Heart left ventricle (tissue), 16 donors: ENCODE measurements at regions not wholly inside any gene's neighbourhood (a gene's known extent, or its start where the extent isn't known, plus 50 kb on each side); places are given as distances from the start of the nearest gene placed in this dataset.

Experiments
- ATAC-seq, 4 donors: fragments of 200-7000 bp; cut with Tn5 transposase; one replicate each; pipeline ENCODE4 v1.9.1; 2020 to 2022; ENCODE audit warnings: moderate library complexity in 4 of 4, mild to moderate bottlenecking in 3 of 4, moderate number of reproducible peaks in 1 of 4
- DNase-seq, 5 donors: peaks; one replicate each; pipeline ENCODE4 v3.0.0-alpha.2; 2020
- H3K27ac ChIP-seq, 12 donors: fragments of 200-600 bp; sonication (generic) in 4 of 12; one replicate each; pipeline versions ENCODE4 v1.5.0 to v1.8.0; 2016 to 2022; ENCODE audit warnings: mild to moderate bottlenecking in 2 of 12
- H3K27me3 ChIP-seq, 9 donors: fragments of 200-600 bp; sonication (generic) in 2 of 9; one replicate each; pipeline versions ENCODE4 v1.5.1 to v1.8.0; 2016 to 2022; ENCODE audit warnings: mild to moderate bottlenecking in 3 of 9
- H3K36me3 ChIP-seq, 9 donors: fragments of 200-600 bp; sonication (generic) in 2 of 9; one replicate each; pipeline versions ENCODE4 v1.5.0 to v1.8.0; 2018 to 2022; ENCODE audit warnings: mild to moderate bottlenecking in 2 of 9
- H3K4me1 ChIP-seq, 12 donors: fragments of 200-600 bp; sonication (generic) in 4 of 12; one replicate each; pipeline versions ENCODE4 v1.5.0 to v1.8.0; 2016 to 2022; ENCODE audit warnings: mild to moderate bottlenecking in 3 of 12
- H3K4me3 ChIP-seq, 12 donors: fragments of 200-600 bp; sonication (generic) in 4 of 12; one replicate each; pipeline versions ENCODE4 v1.5.0 to v1.8.0; 2017 to 2022; ENCODE audit warnings: mild to moderate bottlenecking in 9 of 12, moderate library complexity in 4 of 12
- H3K9me3 ChIP-seq, 12 donors: fragments of 200-600 bp; sonication (generic) in 4 of 12; one replicate each; pipeline versions ENCODE4 v1.5.0 to v1.8.0; 2016 to 2022; ENCODE audit warnings: mild to moderate bottlenecking in 1 of 12
- POLR2A ChIP-seq, 2 donors: fragments of 450-650 bp; IDR thresholded peaks; one replicate each; pipeline ENCODE4 v1.6.1; 2017; ENCODE audit warnings: antibody characterized with exemption in 2 of 2, mild to moderate bottlenecking in 2 of 2, moderate library complexity in 2 of 2
- WGBS, 4 donors: extraction: QIAGEN DNeasy Blood & Tissue Kit in 2 of 4; methylation state at CpG; one replicate each; pipeline versions ENCODE4 v1.1.5 to v1.1.7; 2013 to 2018; 5-methylcytosine and 5-hydroxymethylcytosine counted together
- intact Hi-C, 10 donors: fragments of 100-400 bp; cut with DNase I; formaldehyde crosslinking; loops; one replicate each; pipeline versions ENCODE4 v1.11.1 to v1.14.2; 2022
- TF ChIP-seq, protein P1 (sequence below), 12 donors: fragments of 200-600 bp; sonication (generic) in 4 of 12; IDR thresholded peaks; one replicate each; pipeline versions ENCODE4 v1.5.0 to v1.8.0; 2018 to 2022; ENCODE audit warnings: antibody characterized with exemption in 12 of 12, mild to moderate bottlenecking in 5 of 12
- donor health status: ischemic (EF 13 %, LVEDD 7.1; RV severe dilation, severe dysfunction).
- donor health status: healthy with polysubstance abuse.
- donor health status: DM: no; HTN: yes; CAD: no.
- donor health status: DM: no; HTN: no; CAD: no.
- donor health status: ischemic (EF 25% LVEDD 6.9; RV normal size, moderate dysfunction).
- donor health status: ischemic (EF 25% LVEDD 5.7; RV mildly dilated, moderate dysfunction).
- donor health status: healthy.
- donor health status: DM: yes; HTN: yes; CAD: no.
- donor health status: ischemic (EF 35%, LVEDD 5.7; RV mildly dilated, moderate dysfunction).
- donor health status: nonischemic (EF 11% LVEDD 7.7; RV severe dilation, severe dysfunction).
- donor health status: DM: yes; HTN: yes; CAD: no.
- donor health status: PGD.
- donor health status: ischemic (EF 29% LVEDD 5.4; RV normal size, mild dysfunction).
- donor health status: nonischemic (EF 23%, LVEDD 6.1; RV moderate dilation, normal function).

GRCh38 chr18:22494771-22495170, 77.1 kb upstream of the CTAGE1 start:
- 57 to 72% (median 63%) methylated on average over 2 of the region's 2 CpGs for WGBS, 4 donors
- H3K27ac ChIP-seq, result peak overlapping the region in 8 of 12 donors; percentile 35 to 69 (median 58)
- intact Hi-C loops, result no loop called here
- DNase-seq (no peak), ATAC-seq (peak; percentile 51 to 90 (median 87))
- no peaks in the 10 kb centered on the region for H3K36me3 ChIP-seq
- H3K9me3 ChIP-seq, result peaks cover 0 to 5% (median 0%) of the 10 kb centered on the region in 12 donors
- TF ChIP-seq POLR2A (IDR thresholded peaks at IDR 0.05), result no peak
- TF ChIP-seq, protein P1, sequence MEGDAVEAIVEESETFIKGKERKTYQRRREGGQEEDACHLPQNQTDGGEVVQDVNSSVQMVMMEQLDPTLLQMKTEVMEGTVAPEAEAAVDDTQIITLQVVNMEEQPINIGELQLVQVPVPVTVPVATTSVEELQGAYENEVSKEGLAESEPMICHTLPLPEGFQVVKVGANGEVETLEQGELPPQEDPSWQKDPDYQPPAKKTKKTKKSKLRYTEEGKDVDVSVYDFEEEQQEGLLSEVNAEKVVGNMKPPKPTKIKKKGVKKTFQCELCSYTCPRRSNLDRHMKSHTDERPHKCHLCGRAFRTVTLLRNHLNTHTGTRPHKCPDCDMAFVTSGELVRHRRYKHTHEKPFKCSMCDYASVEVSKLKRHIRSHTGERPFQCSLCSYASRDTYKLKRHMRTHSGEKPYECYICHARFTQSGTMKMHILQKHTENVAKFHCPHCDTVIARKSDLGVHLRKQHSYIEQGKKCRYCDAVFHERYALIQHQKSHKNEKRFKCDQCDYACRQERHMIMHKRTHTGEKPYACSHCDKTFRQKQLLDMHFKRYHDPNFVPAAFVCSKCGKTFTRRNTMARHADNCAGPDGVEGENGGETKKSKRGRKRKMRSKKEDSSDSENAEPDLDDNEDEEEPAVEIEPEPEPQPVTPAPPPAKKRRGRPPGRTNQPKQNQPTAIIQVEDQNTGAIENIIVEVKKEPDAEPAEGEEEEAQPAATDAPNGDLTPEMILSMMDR (IDR thresholded peaks at IDR 0.05), result no peak
- H3K27me3 ChIP-seq, result no peaks in the 10 kb centered on the region
- no peak overlapping the region for H3K4me3 ChIP-seq
- peaks cover 0 to 20% (median 3%) of the 10 kb centered on the region in 12 donors for H3K4me1 ChIP-seq

DNA sequence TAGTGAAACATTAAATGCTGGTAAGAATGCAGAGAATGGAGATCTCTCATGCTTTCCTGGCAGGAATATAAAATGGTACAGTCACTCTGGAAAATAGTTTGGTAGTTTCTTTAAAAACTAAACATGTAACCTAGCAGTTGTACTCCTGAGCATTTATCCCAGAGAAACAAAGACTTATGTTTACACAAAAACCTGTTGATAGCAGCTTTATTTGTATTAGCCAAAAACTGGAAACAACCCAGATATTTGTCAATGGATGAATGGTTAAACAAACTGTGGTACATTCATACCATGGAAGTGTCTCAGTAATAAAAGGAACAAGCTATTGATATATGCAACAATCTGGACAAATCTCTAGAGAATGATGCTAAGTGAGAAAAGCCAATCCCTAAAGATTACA, 81.7 kb upstream of the CTAGE1 start:
- H3K27me3 ChIP-seq, result no peaks in the 10 kb centered on the region
- DNase-seq (no peak), ATAC-seq (no peak)
- TF ChIP-seq, protein P1 (IDR thresholded peaks at IDR 0.05), result no peak
- no peak for TF ChIP-seq POLR2A (IDR thresholded peaks at IDR 0.05)
- H3K4me1 ChIP-seq, result peaks cover 0 to 26% (median 6%) of the 10 kb centered on the region in 12 donors
- intact Hi-C loops, result no loop called here
- H3K9me3 ChIP-seq, result peaks cover 0 to 5% (median 0%) of the 10 kb centered on the region in 12 donors
- no peaks in the 10 kb centered on the region for H3K36me3 ChIP-seq
- no peak overlapping the region for H3K4me3 ChIP-seq
- no peak overlapping the region for H3K27ac ChIP-seq

DNA sequence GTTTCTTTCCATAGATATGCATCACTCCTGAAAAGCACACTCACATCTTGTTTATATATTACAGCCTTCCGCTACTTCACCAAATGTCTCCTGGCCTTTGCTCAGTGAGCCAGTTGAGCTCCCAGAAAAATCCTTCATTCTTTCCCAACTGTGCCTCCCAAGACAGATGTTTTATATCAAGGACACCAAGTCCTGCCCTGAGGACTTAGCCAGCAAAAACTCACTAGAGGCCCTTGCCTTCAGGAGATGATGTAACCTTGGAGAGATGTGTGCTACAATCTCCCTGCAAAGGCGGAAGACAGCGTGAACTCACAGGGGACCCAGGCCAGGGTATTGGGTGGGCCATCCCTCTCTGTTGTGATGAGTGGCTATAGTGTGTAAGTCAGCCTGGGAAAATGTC, 86.1 kb upstream of the CTAGE1 start:
- peaks cover 0 to 31% (median 9%) of the 10 kb centered on the region in 12 donors for H3K4me1 ChIP-seq
- H3K36me3 ChIP-seq, result no peaks in the 10 kb centered on the region
- intact Hi-C loops, result loop anchor here in 1 of 10 donors (5.0 kb wide), 1 partner anchor 33 kb away; no protein-coding TSS in a partner anchor
- peak overlapping the region in 9 of 12 donors; percentile 29 to 68 (median 50) for H3K27ac ChIP-seq
- H3K27me3 ChIP-seq, result no peaks in the 10 kb centered on the region
- ATAC-seq (peak; percentile 81 to 95 (median 94)), DNase-seq (peak in 4 of 5 donors; percentile 51 to 77 (median 60))
- TF ChIP-seq POLR2A (IDR thresholded peaks at IDR 0.05), result no peak
- TF ChIP-seq, protein P1 (IDR thresholded peaks at IDR 0.05), result no peak
- H3K9me3 ChIP-seq, result no peaks in the 10 kb centered on the region
- H3K4me3 ChIP-seq, result no peak overlapping the region
- WGBS, 4 donors, result 74 to 86% (median 79%) methylated on average over 3 of the region's 3 CpGs

DNA sequence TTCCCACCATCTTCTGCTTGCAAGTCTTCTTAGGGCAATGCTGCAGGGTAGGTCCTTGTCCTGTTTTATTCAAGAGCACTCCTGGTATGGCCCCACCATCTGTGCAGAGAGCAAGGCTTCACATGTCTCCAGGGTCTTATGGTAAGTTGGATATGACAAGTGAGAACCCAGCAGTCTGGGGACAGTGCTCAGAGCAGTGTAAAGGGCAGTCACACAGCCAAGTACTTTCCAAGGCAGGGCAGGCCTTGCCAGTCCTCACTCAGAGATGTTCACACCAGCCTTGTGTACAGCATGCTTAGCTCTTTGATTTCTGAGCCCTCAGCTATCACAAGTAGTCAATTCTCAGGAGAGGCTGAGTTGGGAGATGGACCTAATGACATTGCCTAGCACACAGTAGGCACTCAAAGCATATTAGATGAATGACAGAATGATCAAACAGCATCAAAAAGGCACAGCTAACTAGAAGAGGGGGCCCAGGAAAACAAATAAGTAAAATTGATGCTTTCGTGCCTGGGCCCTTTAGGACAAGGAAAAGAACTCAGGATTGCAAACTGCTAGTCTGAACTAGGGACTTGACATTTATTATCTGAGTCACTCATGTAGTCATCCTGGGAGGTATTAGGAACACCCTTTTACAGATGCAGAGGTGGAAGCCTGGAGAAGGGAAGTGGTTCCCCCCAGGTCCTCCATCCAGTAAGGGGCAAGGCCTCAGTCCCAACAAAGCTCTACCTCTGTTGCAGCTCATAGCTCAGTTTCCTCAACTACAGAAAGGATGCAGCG, 86.7 kb upstream of the CTAGE1 start:
- H3K27me3 ChIP-seq, result no peaks in the 10 kb centered on the region
- H3K9me3 ChIP-seq, result no peaks in the 10 kb centered on the region
- H3K36me3 ChIP-seq, result no peaks in the 10 kb centered on the region
- TF ChIP-seq POLR2A (IDR thresholded peaks at IDR 0.05), result no peak
- TF ChIP-seq, protein P1 (IDR thresholded peaks at IDR 0.05), result no peak
- peak overlapping the region in 10 of 12 donors; percentile 23 to 68 (median 48) for H3K27ac ChIP-seq
- peaks cover 0 to 31% (median 9%) of the 10 kb centered on the region in 12 donors for H3K4me1 ChIP-seq
- no peak overlapping the region for H3K4me3 ChIP-seq
- ATAC-seq (peak; percentile 28 to 68 (median 49)), DNase-seq (peak in 1 of 5 donors; percentile 25)
- 90 to 95% (median 93%) methylated on average over 2 of the region's 2 CpGs for WGBS, 4 donors
- intact Hi-C loops, result loop anchor here in 1 of 10 donors (5.0 kb wide), 1 partner anchor 33 kb away; no protein-coding TSS in a partner anchor
